HUES48 (cell line): ENCODE measurements at regions not wholly inside any gene's neighbourhood (a gene's known extent, or its start where the extent isn't known, plus 50 kb on each side); places are given as distances from the start of the nearest gene placed in this dataset.
"Not testable (repeated sequence)": the region's sequence is repeated elsewhere in the genome, so short reads cannot be mapped to it uniquely, and the experiment has no call there.

ENCODE experiments used
- H3K27ac ChIP-seq: one replicate; pipeline ENCODE4 v1.7.0; 2013; ENCODE audit warnings: low read depth, low read length, inconsistent platforms
- H3K27me3 ChIP-seq: 2 replicates; pipeline ENCODE4 v1.6.1; 2013; ENCODE audit warnings: mild to moderate bottlenecking, low read length; ENCODE audit not compliant: control insufficient read depth, insufficient read depth
- H3K36me3 ChIP-seq: 2 replicates; pipeline ENCODE4 v1.6.1; 2013; ENCODE audit warnings: low read length; ENCODE audit not compliant: control insufficient read depth, insufficient read depth
- H3K4me1 ChIP-seq: 2 replicates; pipeline ENCODE4 v1.6.1; 2013; ENCODE audit warnings: mild to moderate bottlenecking, low read length; ENCODE audit not compliant: control insufficient read depth, insufficient read depth
- H3K4me3 ChIP-seq: 2 replicates; pipeline ENCODE4 v1.5.1; 2013; ENCODE audit warnings: mild to moderate bottlenecking, low read depth, low read length
- H3K9ac ChIP-seq: 2 replicates; pipeline ENCODE4 v1.6.1; 2013; ENCODE audit warnings: mild to moderate bottlenecking, low read depth, low read length, moderate library complexity
- H3K9me3 ChIP-seq: 2 replicates; pipeline ENCODE4 v1.6.1; 2013; ENCODE audit warnings: low read length; ENCODE audit not compliant: control insufficient read depth, insufficient read depth

DNA sequence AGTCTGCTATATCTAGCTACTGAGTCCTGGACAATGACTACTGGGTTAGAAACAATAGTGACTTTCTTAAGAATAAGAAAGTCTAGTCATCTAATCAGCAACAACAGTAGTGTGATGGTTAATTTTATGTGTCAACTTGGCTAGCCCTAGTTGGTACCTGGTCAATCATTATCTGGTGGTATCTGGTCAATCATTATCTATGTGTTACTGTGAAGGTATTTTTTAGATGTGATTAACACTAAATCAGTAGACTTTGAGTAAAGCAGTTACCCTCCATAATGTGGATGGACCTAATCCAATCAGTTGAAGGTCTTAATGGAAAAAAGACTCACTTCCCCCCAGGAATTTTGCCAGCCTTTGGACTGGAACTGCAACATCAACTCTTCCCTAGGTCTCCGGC, 312.6 kb downstream of the SIPA1L2 start:
- no peak overlapping the region for H3K9ac ChIP-seq
- H3K27ac ChIP-seq = no peak overlapping the region

DNA sequence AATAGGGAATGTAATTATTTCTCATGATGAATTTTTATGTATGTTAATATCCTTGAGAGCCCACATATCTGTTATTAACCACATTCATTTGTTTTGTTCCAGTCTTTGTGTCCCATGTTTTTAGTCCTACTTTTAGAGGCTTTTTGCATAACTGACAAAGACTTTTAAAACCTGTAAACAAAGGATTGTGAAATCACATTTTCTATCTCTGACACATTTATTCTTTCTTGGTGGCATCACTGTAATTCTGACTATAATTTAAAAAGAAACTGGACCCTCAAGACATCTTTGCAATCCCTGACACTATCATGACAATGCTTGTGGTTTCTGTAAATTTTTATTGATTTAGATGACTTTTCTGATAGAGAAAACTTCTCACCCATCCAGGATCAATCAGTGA, 313.1 kb downstream of the SIPA1L2 start:
- no peak overlapping the region for H3K4me3 ChIP-seq
- H3K9me3 ChIP-seq = no peaks in the 10 kb centered on the region
- no peaks in the 10 kb centered on the region for H3K4me1 ChIP-seq
- H3K27ac ChIP-seq = no peak overlapping the region
- H3K9ac ChIP-seq = no peak overlapping the region
- no peaks in the 10 kb centered on the region for H3K36me3 ChIP-seq
- H3K27me3 ChIP-seq = no peaks in the 10 kb centered on the region

More for the DNA sequence above, 312.6 kb downstream of the SIPA1L2 start:
- H3K36me3 ChIP-seq = no peaks in the 10 kb centered on the region
- H3K9me3 ChIP-seq = no peaks in the 10 kb centered on the region
- no peaks in the 10 kb centered on the region for H3K27me3 ChIP-seq
- no peaks in the 10 kb centered on the region for H3K4me1 ChIP-seq
- no peak overlapping the region for H3K4me3 ChIP-seq

GRCh38 chr1:232313876-232314275, 316.1 kb downstream of the SIPA1L2 start:
- H3K4me3 ChIP-seq, H3K9me3 ChIP-seq, H3K27me3 ChIP-seq: not testable (repeated sequence)

GRCh38 chr1:232310541-232310940, 319.4 kb downstream of the SIPA1L2 start:
- no peak overlapping the region for H3K9ac ChIP-seq
- no peak overlapping the region for H3K4me3 ChIP-seq
- peaks cover 16% of the 10 kb centered on the region for H3K4me1 ChIP-seq
- no peak overlapping the region for H3K27ac ChIP-seq
- H3K9me3 ChIP-seq = no peaks in the 10 kb centered on the region
- H3K27me3 ChIP-seq = no peaks in the 10 kb centered on the region; the same call in 1 of the 2 replicates
- H3K36me3 ChIP-seq = no peaks in the 10 kb centered on the region

More at GRCh38 chr1:232313876-232314275, 316.1 kb downstream of the SIPA1L2 start:
- not testable (repeated sequence) for H3K9ac ChIP-seq, H3K27ac ChIP-seq, H3K36me3 ChIP-seq, H3K4me1 ChIP-seq

GRCh38 chr1:232308616-232309015, 321.3 kb downstream of the SIPA1L2 start:
- Histone ChIP-seq H3K27me3 (no peaks in the 10 kb centered on the region; the same call in 1 of the 2 replicates), H3K4me1 (peaks cover 16% of the 10 kb centered on the region), H3K4me3 (no peak overlapping the region), H3K9me3 (no peaks in the 10 kb centered on the region), H3K27ac (no peak overlapping the region), H3K36me3 (no peaks in the 10 kb centered on the region), H3K9ac (no peak overlapping the region)

DNA sequence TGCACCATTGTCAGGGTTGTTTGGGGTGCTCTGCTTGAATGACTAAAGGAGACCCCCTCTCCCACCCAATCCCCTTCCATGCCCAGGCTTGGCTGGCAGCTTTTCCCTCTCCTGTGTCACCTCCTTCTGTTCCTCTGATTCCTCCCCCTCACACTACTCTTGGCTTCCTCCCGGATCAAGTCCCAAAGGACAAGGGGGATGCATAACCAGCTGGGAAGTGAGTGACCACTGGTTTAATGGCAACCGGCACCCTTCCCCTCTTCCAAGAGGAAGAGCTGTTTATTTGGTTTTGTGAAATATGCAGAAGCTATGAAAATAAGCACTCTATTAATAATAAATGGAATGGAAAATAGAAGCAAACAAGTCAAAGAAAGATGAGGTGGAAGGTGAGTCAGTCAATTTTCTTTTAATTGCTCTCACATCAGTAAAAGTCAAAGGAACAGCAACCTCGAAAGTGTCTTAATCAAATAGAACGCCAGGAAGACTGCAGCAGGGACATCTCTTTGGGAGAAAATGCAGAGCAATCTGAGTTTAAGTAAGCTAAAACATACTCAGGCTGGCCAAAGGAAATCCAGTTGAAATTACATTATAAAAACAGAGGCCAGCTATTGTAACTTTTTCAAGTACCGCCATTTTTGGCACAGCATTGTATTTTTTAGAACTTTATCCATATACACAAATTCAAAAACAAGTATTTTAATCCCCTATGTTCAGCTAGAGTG, 322.5 kb downstream of the SIPA1L2 start:
- no peaks in the 10 kb centered on the region; the same call in 1 of the 2 replicates for H3K27me3 ChIP-seq
- H3K4me1 ChIP-seq = peaks cover 16% of the 10 kb centered on the region
- no peak overlapping the region for H3K9ac ChIP-seq
- H3K4me3 ChIP-seq = no peak overlapping the region
- H3K9me3 ChIP-seq = no peaks in the 10 kb centered on the region
- no peaks in the 10 kb centered on the region for H3K36me3 ChIP-seq
- no peak overlapping the region for H3K27ac ChIP-seq

DNA sequence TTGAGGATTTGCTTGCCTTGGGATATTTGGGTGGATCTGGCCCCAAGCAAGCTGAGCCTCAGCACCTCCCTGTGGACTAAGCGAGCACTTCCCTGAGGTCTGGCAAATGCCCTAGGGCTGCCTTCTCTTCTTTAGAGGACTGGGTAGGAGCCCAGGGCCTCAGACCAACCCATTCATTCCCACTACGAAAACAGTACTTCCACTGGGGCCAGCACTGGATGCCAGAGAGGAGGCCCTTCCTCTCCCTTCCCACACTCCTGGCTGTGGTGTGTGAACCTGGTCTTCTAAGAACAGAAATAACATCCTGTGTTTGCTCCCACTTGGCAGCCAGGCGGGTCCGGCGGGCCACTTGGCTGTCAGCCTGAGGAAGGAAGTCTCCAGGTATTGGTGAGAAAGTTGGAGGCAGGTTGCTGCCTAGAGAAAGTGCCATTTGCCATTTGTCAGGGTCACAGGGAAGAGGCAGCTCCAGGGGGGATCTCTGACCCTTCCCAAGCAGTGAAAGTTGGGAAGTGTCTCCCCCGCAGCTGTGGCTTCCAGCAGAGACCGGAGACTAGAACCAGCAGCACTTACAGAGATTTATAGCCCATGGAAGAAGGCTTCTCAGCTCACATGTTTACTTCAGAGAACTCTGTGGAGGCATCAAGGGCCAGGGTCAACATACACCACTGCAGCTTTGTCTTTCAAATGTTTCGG, 323.5 kb downstream of the SIPA1L2 start:
- peak overlapping the region; percentile 48 for H3K27ac ChIP-seq
- peaks cover 16% of the 10 kb centered on the region for H3K4me1 ChIP-seq
- no peak overlapping the region for H3K9ac ChIP-seq
- H3K27me3 ChIP-seq = no peaks in the 10 kb centered on the region; the same call in 1 of the 2 replicates
- H3K9me3 ChIP-seq = no peaks in the 10 kb centered on the region
- no peaks in the 10 kb centered on the region for H3K36me3 ChIP-seq
- no peak overlapping the region for H3K4me3 ChIP-seq

DNA sequence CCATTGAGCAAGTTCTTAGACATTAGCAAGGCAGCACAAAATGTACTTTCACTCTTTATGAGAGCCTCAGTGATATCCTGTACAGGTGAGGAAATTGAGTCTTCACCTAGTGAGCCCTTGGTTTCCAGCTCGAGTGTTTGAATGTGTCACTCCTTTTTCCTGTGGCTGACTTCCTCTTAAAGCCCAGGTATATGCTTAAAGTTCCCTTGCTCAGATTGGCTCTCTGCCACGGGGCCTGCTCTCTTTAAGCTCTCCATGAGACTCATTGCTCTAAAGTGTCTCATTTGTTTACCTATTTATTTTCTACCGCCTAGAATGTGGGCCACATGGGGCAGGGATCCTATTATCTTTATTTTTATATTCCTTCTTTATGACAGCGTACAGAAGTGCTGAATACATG, 324.9 kb downstream of the SIPA1L2 start:
- H3K36me3 ChIP-seq = no peaks in the 10 kb centered on the region
- H3K27ac ChIP-seq = no peak overlapping the region
- H3K9me3 ChIP-seq = no peaks in the 10 kb centered on the region
- peaks cover 16% of the 10 kb centered on the region for H3K4me1 ChIP-seq
- H3K9ac ChIP-seq = no peak overlapping the region
- H3K4me3 ChIP-seq = no peak overlapping the region
- no peaks in the 10 kb centered on the region; the same call in 1 of the 2 replicates for H3K27me3 ChIP-seq

GRCh38 chr1:232303222-232303620, 326.7 kb downstream of the SIPA1L2 start:
- no peak overlapping the region for H3K9ac ChIP-seq
- H3K4me3 ChIP-seq = no peak overlapping the region
- H3K9me3 ChIP-seq = no peaks in the 10 kb centered on the region
- H3K27ac ChIP-seq = no peak overlapping the region
- no peaks in the 10 kb centered on the region for H3K36me3 ChIP-seq
- H3K4me1 ChIP-seq = peaks cover 16% of the 10 kb centered on the region
- H3K27me3 ChIP-seq = no peaks in the 10 kb centered on the region

DNA sequence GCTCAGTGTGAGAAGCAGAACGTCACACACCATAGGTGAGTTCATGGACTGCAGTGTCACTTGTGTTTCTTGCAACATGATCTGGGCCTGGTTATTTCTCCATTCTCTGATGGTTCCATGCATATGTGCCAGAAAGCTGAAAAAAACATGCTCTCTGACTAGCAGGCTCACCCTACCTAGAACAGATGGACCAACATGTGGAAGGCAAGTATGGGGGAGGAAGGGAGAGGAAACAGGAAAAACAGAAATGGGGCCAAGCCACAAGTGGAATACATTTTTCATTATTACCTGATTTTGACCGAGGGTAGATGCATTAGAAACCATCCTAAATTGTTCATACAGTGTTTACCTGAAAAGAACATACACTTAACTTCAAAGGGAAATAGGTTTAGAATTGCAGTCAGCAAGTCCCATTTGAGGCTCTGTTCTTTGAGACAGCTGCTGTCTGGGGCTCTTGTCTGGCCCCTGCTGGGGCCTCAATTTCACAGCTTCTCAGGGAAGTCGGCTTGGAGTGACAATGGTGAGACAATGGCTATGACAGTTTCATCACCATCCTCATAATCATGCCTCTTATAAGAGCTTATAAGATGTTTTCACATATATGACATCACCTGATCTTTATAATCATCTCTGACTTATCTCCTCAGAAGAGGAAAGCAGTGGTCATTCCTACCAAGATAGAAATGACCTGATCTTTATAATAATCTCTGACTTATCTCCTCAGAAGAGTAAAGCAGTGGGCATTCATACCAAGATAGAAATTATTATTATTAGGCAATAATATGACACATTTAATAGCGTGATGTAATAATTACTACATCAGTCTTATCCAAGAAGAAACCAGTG, 327.3 kb downstream of the SIPA1L2 start:
- no peaks in the 10 kb centered on the region; the same call in 1 of the 2 replicates for H3K27me3 ChIP-seq
- no peaks in the 10 kb centered on the region for H3K9me3 ChIP-seq
- no peak overlapping the region for H3K4me3 ChIP-seq
- H3K27ac ChIP-seq = no peak overlapping the region
- H3K36me3 ChIP-seq = no peaks in the 10 kb centered on the region
- no peak overlapping the region for H3K9ac ChIP-seq
- peaks cover 16% of the 10 kb centered on the region for H3K4me1 ChIP-seq
